Liver (tissue), 8 donors: ENCODE measurements at regions not wholly inside any gene's neighbourhood (a gene's known extent, or its start where the extent isn't known, plus 50 kb on each side); places are given as distances from the start of the nearest gene placed in this dataset.

Source experiments
- DNase-seq: peaks from one replicate; pipeline ENCODE4 v3.0.0-alpha.2; 2017; ENCODE audit warnings: low spot score
- H3K27ac ChIP-seq, 2 donors: one replicate each; pipeline ENCODE4 v1.7.0; 2013; ENCODE audit warnings: inconsistent platforms in 2 of 2, low read length in 2 of 2, control low read depth in 1 of 2, low read depth in 1 of 2, mild to moderate bottlenecking in 1 of 2
- H3K27me3 ChIP-seq, 4 donors: one replicate each; pipeline versions ENCODE4 v1.6.1 to v1.7.0; 2013; ENCODE audit warnings: low read length in 3 of 4, inconsistent platforms in 1 of 4, mild to moderate bottlenecking in 1 of 4, moderate library complexity in 1 of 4; ENCODE audit not compliant: control insufficient read depth in 4 of 4, insufficient read depth in 4 of 4
- H3K36me3 ChIP-seq, 4 donors: one replicate each; pipeline versions ENCODE4 v1.6.1 to v1.7.0; 2013; ENCODE audit warnings: low read length in 3 of 4, mild to moderate bottlenecking in 3 of 4, low read depth in 1 of 4, moderate library complexity in 1 of 4; ENCODE audit not compliant: control insufficient read depth in 4 of 4, insufficient read depth in 3 of 4
- H3K4me1 ChIP-seq, 4 donors: one replicate each; pipeline versions ENCODE4 v1.6.1 to v1.7.0; 2013; ENCODE audit warnings: low read length in 3 of 4, mild to moderate bottlenecking in 3 of 4, moderate library complexity in 1 of 4; ENCODE audit not compliant: control insufficient read depth in 4 of 4, insufficient read depth in 4 of 4
- H3K4me3 ChIP-seq, 3 donors: one replicate each; pipeline versions ENCODE4 v1.6.1 to v1.7.0; 2013; ENCODE audit warnings: low read length in 3 of 3, control low read depth in 1 of 3, low read depth in 1 of 3, mild to moderate bottlenecking in 1 of 3
- H3K9ac ChIP-seq, 2 donors: one replicate each; pipeline ENCODE4 v1.7.0; 2013; ENCODE audit warnings: low read length in 2 of 2, mild to moderate bottlenecking in 2 of 2, moderate library complexity in 2 of 2, control low read depth in 1 of 2, low read depth in 1 of 2
- H3K9me3 ChIP-seq, 4 donors: one replicate each; pipeline versions ENCODE4 v1.6.1 to v1.7.0; 2013; ENCODE audit warnings: low read length in 3 of 4; ENCODE audit not compliant: control insufficient read depth in 4 of 4
- ATF3 ChIP-seq: IDR thresholded peaks from 2 replicates; pipeline ENCODE4 v1.6.1; 2016; ENCODE audit warnings: antibody characterized with exemption
- CTCF ChIP-seq: fragments of 150-350 bp; IDR thresholded peaks from 2 replicates; pipeline ENCODE4 v1.5.1; 2017; ENCODE audit warnings: improper control_type of control experiment, low read depth, low read length; ENCODE audit not compliant: missing input control
- EGR1 ChIP-seq, 2 donors: IDR thresholded peaks; 2 replicates each; pipeline ENCODE4 v1.6.1; 2016 to 2018; ENCODE audit warnings: antibody characterized with exemption in 2 of 2, low read depth in 2 of 2
- FOXA1 ChIP-seq: IDR thresholded peaks from 2 replicates; pipeline ENCODE4 v1.6.1; 2016; ENCODE audit warnings: antibody characterized with exemption
- FOXA2 ChIP-seq: IDR thresholded peaks from 2 replicates; pipeline ENCODE4 v1.6.1; 2016; ENCODE audit warnings: antibody characterized with exemption
- GABPA ChIP-seq, 2 donors: IDR thresholded peaks in 1 of 2; conservative IDR thresholded peaks in 1 of 2; 2 replicates each; pipeline ENCODE4 v1.6.1; 2016; ENCODE audit warnings: antibody characterized with exemption in 2 of 2, mild to moderate bottlenecking in 1 of 2, moderate library complexity in 1 of 2
- HNF4A ChIP-seq, 2 donors: conservative IDR thresholded peaks; 2 replicates each; pipeline ENCODE4 v1.6.1; 2016; ENCODE audit warnings: antibody characterized with exemption in 2 of 2, mild to moderate bottlenecking in 2 of 2
- HNF4G ChIP-seq: IDR thresholded peaks from 2 replicates; pipeline ENCODE4 v1.6.1; 2016; ENCODE audit warnings: antibody characterized with exemption
- JUND ChIP-seq, 2 donors: IDR thresholded peaks; 2 replicates each; pipeline ENCODE4 v1.6.1; 2016; ENCODE audit warnings: antibody characterized with exemption in 2 of 2
- MAX ChIP-seq: IDR thresholded peaks from 2 replicates; pipeline ENCODE4 v1.6.1; 2016; ENCODE audit warnings: antibody characterized with exemption
- NR2F2 ChIP-seq: IDR thresholded peaks from 2 replicates; pipeline ENCODE4 v1.6.1; 2016; ENCODE audit warnings: antibody characterized with exemption
- RAD21 ChIP-seq, 2 donors: IDR thresholded peaks; 2 replicates each; pipeline ENCODE4 v1.6.1; 2016; ENCODE audit warnings: antibody characterized with exemption in 2 of 2, mild to moderate bottlenecking in 2 of 2
- REST ChIP-seq: IDR thresholded peaks from 2 replicates; pipeline ENCODE4 v1.6.1; 2016; ENCODE audit warnings: antibody characterized with exemption, mild to moderate bottlenecking
- RXRA ChIP-seq, 2 donors: IDR thresholded peaks; 2 replicates each; pipeline ENCODE4 v1.6.1; 2017 to 2018; ENCODE audit warnings: antibody characterized with exemption in 2 of 2, mild to moderate bottlenecking in 1 of 2
- SP1 ChIP-seq: IDR thresholded peaks from 2 replicates; pipeline ENCODE4 v1.6.1; 2018; ENCODE audit warnings: antibody characterized with exemption, mild to moderate bottlenecking
- TAF1 ChIP-seq: conservative IDR thresholded peaks from 2 replicates; pipeline ENCODE4 v1.6.1; 2016; ENCODE audit warnings: antibody characterized with exemption, mild to moderate bottlenecking
- YY1 ChIP-seq: IDR thresholded peaks from 2 replicates; pipeline ENCODE4 v1.6.1; 2016; ENCODE audit warnings: antibody characterized with exemption, mild to moderate bottlenecking
- ZBTB33 ChIP-seq: IDR thresholded peaks from 2 replicates; pipeline ENCODE4 v1.6.1; 2016; ENCODE audit warnings: antibody characterized with exemption
- WGBS: extraction: QIAGEN DNeasy Blood & Tissue Kit; methylation state at CpG from one replicate; pipeline ENCODE4 v1.1.7; 2013; 5-methylcytosine and 5-hydroxymethylcytosine counted together
- donor health status: healthy.
- donor health status: healthy.
- donor health status: healthy.
- donor health status: healthy.
- donor health status: healthy.

- WGBS: 38% methylated on average over 2 of the region's 2 CpGs
- no peak for DNase-seq
- Histone ChIP-seq H3K9me3 (no peaks in the 10 kb centered on the region), H3K27me3 (no peaks in the 10 kb centered on the region), H3K9ac (no peak overlapping the region), H3K4me3 (no peak overlapping the region), H3K36me3 (no peaks in the 10 kb centered on the region), H3K4me1 (peaks cover 3 to 15% (median 8%) of the 10 kb centered on the region in 4 donors), H3K27ac (peak overlapping the region; percentile 22 to 44)
- TF ChIP-seq SP1 (peak; percentile 66), EGR1 (IDR thresholded peaks at IDR 0.05; ENCODE audit: low read depth in 2 of 2) (no peak), YY1 (peak; percentile 61), JUND (IDR thresholded peaks at IDR 0.05) (peak in 1 of 2 donors; percentile 5), GABPA (IDR thresholded peaks at IDR 0.05 in 1 of 2, conservative IDR thresholded peaks at IDR 0.05 in 1 of 2) (no peak), HNF4A (conservative IDR thresholded peaks at IDR 0.05) (peak; percentile 83 to 93), MAX (peak; percentile 39), ATF3 (no peak), RXRA (IDR thresholded peaks at IDR 0.05) (peak; percentile 66 to 85), RAD21 (IDR thresholded peaks at IDR 0.05) (peak; percentile 57), CTCF (no peak), TAF1 (no peak), NR2F2 (no peak), ZBTB33 (peak; percentile 43), FOXA1 (peak; percentile 84), REST (peak; percentile 71), HNF4G (peak; percentile 50), FOXA2 (peak; percentile 83)
These were observed 256.1 kb upstream of the ONECUT1 start for GRCh38 chr15:53046153-53046790.
